ENCODE measurements at regions not wholly inside any gene's neighbourhood (a gene's known extent, or its start where the extent isn't known, plus 50 kb on each side); places are given as distances from the start of the nearest gene placed in this dataset.

GRCh38 chr6:121917263-121917829 lies 481.9 kb downstream of the GJA1 start:
- Histone ChIP-seq H3K9me3 (no peaks in the 10 kb centered on the region), H3K36me3 (no peaks in the 10 kb centered on the region), H3K27ac (no peak overlapping the region), H3K27me3 (no peaks in the 10 kb centered on the region), H3K4me3 (replicated peaks in 1 of 3) (no peak overlapping the region), H3K4me1 (no peaks in the 10 kb centered on the region)
- 68 to 75% methylated on average over 3 of the region's 3 CpGs for WGBS, 2 donors
- DNase-seq: no peak
- TF ChIP-seq POLR2A (IDR thresholded peaks at IDR 0.05) (no peak), CTCF (IDR thresholded peaks at IDR 0.05) (no peak)
- intact Hi-C loops (cut with DNase I): no loop called here

- H3K4me3 ChIP-seq (replicated peaks in 1 of 3): no peak overlapping the region
- intact Hi-C loops (cut with DNase I): no loop called here
- 75 to 76% methylated on average over 1 of the region's 1 CpG for WGBS, 2 donors
- H3K36me3 ChIP-seq: no peaks in the 10 kb centered on the region
- no peak overlapping the region for H3K27ac ChIP-seq
- DNase-seq: no peak
- H3K9me3 ChIP-seq: no peaks in the 10 kb centered on the region
- H3K4me1 ChIP-seq: no peaks in the 10 kb centered on the region
- TF ChIP-seq CTCF (IDR thresholded peaks at IDR 0.05) (no peak), POLR2A (IDR thresholded peaks at IDR 0.05) (no peak)
- H3K27me3 ChIP-seq: no peaks in the 10 kb centered on the region
Observed at GRCh38 chr6:121917834-121918559, 481.5 kb upstream of the HSF2 start.

- Histone ChIP-seq H3K4me1 (peaks cover 0 to 10% of the 10 kb centered on the region in 2 donors), H3K27ac (no peak overlapping the region), H3K36me3 (no peaks in the 10 kb centered on the region), H3K4me3 (replicated peaks in 1 of 3) (no peak overlapping the region), H3K9me3 (no peaks in the 10 kb centered on the region), H3K27me3 (no peaks in the 10 kb centered on the region)
- no peak for DNase-seq
- TF ChIP-seq POLR2A (IDR thresholded peaks at IDR 0.05) (no peak), CTCF (IDR thresholded peaks at IDR 0.05) (no peak)
- intact Hi-C loops (cut with DNase I): no loop called here
- WGBS, 2 donors: 84 to 90% methylated on average over 6 of the region's 6 CpGs
Observed at GRCh38 chr6:121920616-121921015, 478.8 kb upstream of the HSF2 start.

GRCh38 chr6:121925024-121925423 lies 474.4 kb upstream of the HSF2 start:
- intact Hi-C loops (cut with DNase I): no loop called here
- WGBS, 2 donors: 54 to 76% methylated on average over 1 of the region's 1 CpG

More at GRCh38 chr6:121925024-121925423, 474.4 kb upstream of the HSF2 start:
- Histone ChIP-seq H3K36me3 (no peaks in the 10 kb centered on the region), H3K27ac (no peak overlapping the region), H3K4me3 (replicated peaks in 1 of 3) (no peak overlapping the region), H3K9me3 (no peaks in the 10 kb centered on the region), H3K27me3 (no peaks in the 10 kb centered on the region), H3K4me1 (peaks cover 0 to 11% of the 10 kb centered on the region in 2 donors)
- DNase-seq: no peak
- no peak for TF ChIP-seq CTCF (IDR thresholded peaks at IDR 0.05)
- TF ChIP-seq POLR2A (IDR thresholded peaks at IDR 0.05): no peak

Measured in thyroid gland (tissue), 4 donors.